ENCODE measurements at regions not wholly inside any gene's neighbourhood (a gene's known extent, or its start where the extent isn't known, plus 50 kb on each side); places are given as distances from the start of the nearest gene placed in this dataset.

GRCh38 chr3:94269763-94270162 lies 206.9 kb downstream of the NSUN3 start:
- no peak for DNase-seq

GRCh38 chr3:94272016-94272415 lies 209.2 kb downstream of the NSUN3 start:
- no peak for DNase-seq

GRCh38 chr3:94280958-94281357 lies 218.1 kb downstream of the NSUN3 start:
- DNase-seq = no peak

- peak; percentile 23 for DNase-seq
Observed at GRCh38 chr3:94285872-94286271, 223.0 kb downstream of the NSUN3 start.

- DNase-seq = no peak
Observed at GRCh38 chr3:94291686-94292085, 228.8 kb downstream of the NSUN3 start.

- no peak for DNase-seq
Observed at GRCh38 chr3:94292151-94292550, 229.3 kb downstream of the NSUN3 start.

GRCh38 chr3:94293793-94294195 lies 230.9 kb downstream of the NSUN3 start:
- no peak for DNase-seq

- no peak for DNase-seq
Observed at GRCh38 chr3:94294806-94295205, 231.9 kb downstream of the NSUN3 start.

GRCh38 chr3:94299716-94300115 lies 236.9 kb downstream of the NSUN3 start:
- no peak for DNase-seq

- no peak for DNase-seq
Observed at GRCh38 chr3:94301366-94301765, 238.5 kb downstream of the NSUN3 start.

GRCh38 chr3:94303266-94303665 lies 240.4 kb downstream of the NSUN3 start:
- DNase-seq = no peak

- no peak for DNase-seq
Observed at GRCh38 chr3:94303897-94304296, 241.0 kb downstream of the NSUN3 start.

GRCh38 chr3:94304954-94305353 lies 242.1 kb downstream of the NSUN3 start:
- no peak for DNase-seq

- DNase-seq = no peak
Observed at GRCh38 chr3:94305835-94306611, 243.2 kb downstream of the NSUN3 start.

GRCh38 chr3:94307588-94307987 lies 244.7 kb downstream of the NSUN3 start:
- DNase-seq = no peak

GRCh38 chr3:94308767-94309166 lies 245.9 kb downstream of the NSUN3 start:
- no peak for DNase-seq

- no peak for DNase-seq
Observed at GRCh38 chr3:94310341-94311135, 247.7 kb downstream of the NSUN3 start.

- DNase-seq = no peak
Observed at GRCh38 chr3:94311651-94312050, 248.8 kb downstream of the NSUN3 start.

- no peak for DNase-seq
Observed at GRCh38 chr3:94314218-94314883, 251.5 kb downstream of the NSUN3 start.

GRCh38 chr3:94317017-94317416 lies 254.2 kb downstream of the NSUN3 start:
- no peak for DNase-seq

GRCh38 chr3:94323596-94323995 lies 260.7 kb downstream of the NSUN3 start:
- no peak for DNase-seq

- DNase-seq = no peak
Observed at GRCh38 chr3:94331831-94332230, 269.0 kb downstream of the NSUN3 start.

GRCh38 chr3:94336046-94336753 lies 273.3 kb downstream of the NSUN3 start:
- DNase-seq = peak; percentile 34
